ENCODE measurements at regions not wholly inside any gene's neighbourhood (a gene's known extent, or its start where the extent isn't known, plus 50 kb on each side); places are given as distances from the start of the nearest gene placed in this dataset.

DNA sequence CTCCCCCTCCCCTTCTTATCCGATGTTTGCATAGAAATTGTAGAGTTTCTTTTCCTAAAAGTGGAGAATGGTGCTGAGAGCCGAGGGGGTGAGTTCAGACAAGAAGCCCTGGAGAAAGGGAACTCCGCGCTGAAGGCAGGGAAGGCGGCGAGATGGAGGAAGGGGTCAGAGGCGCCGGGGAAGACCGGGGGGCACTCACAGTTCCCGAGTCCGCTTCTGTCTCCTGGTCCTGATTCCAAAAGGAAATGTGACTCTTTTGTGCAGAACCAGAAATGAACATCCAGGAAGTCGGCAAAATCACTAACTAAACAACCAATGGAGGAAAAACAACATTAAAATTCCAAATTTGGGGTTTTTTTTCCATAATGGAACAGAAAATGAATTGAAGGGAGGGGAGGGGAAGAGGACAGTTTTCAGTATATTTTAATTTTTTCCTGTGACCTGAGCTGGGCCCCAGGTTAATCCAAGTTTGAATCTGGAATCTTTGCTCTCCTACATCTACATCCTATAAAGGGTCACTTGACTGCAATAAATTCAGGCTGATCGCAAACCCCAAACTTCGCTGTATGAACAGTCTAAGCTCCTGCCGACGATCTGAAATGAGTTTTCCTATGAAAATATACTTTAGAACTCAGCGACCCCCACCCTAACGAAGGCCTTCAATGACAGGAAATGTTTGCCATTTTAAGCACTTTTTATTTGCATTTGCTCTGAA, 252.3 kb downstream of the C16orf95 start:
- TF ChIP-seq, protein P1, sequence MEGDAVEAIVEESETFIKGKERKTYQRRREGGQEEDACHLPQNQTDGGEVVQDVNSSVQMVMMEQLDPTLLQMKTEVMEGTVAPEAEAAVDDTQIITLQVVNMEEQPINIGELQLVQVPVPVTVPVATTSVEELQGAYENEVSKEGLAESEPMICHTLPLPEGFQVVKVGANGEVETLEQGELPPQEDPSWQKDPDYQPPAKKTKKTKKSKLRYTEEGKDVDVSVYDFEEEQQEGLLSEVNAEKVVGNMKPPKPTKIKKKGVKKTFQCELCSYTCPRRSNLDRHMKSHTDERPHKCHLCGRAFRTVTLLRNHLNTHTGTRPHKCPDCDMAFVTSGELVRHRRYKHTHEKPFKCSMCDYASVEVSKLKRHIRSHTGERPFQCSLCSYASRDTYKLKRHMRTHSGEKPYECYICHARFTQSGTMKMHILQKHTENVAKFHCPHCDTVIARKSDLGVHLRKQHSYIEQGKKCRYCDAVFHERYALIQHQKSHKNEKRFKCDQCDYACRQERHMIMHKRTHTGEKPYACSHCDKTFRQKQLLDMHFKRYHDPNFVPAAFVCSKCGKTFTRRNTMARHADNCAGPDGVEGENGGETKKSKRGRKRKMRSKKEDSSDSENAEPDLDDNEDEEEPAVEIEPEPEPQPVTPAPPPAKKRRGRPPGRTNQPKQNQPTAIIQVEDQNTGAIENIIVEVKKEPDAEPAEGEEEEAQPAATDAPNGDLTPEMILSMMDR (conservative IDR thresholded peaks at IDR 0.05; ENCODE audit: low read depth, low read length) = no peak
- no peak for TF ChIP-seq EZH2 (IDR thresholded peaks at IDR 0.05; ENCODE audit: borderline replicate concordance, low read depth, low read length, poor library complexity, severe bottlenecking)
